AG10803 (cell line): ENCODE measurements at regions not wholly inside any gene's neighbourhood (a gene's known extent, or its start where the extent isn't known, plus 50 kb on each side); places are given as distances from the start of the nearest gene placed in this dataset.

Experiments
- DNase-seq: peaks from one replicate; pipeline ENCODE4 v3.0.0; 2010; ENCODE audit warnings: low read depth
- H3K4me3 ChIP-seq: 2 replicates; pipeline ENCODE4 v1.5.1; 2011; ENCODE audit warnings: mild to moderate bottlenecking, low read length, control low read depth
- CTCF ChIP-seq: conservative IDR thresholded peaks from 2 replicates; pipeline ENCODE4 v1.5.1; 2011; ENCODE audit warnings: mild to moderate bottlenecking, low read length, control low read depth, inconsistent platforms

- no peak overlapping the region for H3K4me3 ChIP-seq
- TF ChIP-seq CTCF: no peak
- no peak for DNase-seq
Observed at GRCh38 chr9:82382887-82383616, 394.5 kb downstream of the SPATA31D1 start.

GRCh38 chr9:82385633-82386032, 397.1 kb downstream of the SPATA31D1 start:
- no peak for TF ChIP-seq CTCF
- no peak overlapping the region for H3K4me3 ChIP-seq
- no peak for DNase-seq

GRCh38 chr9:82397534-82397933, 409.0 kb downstream of the SPATA31D1 start:
- no peak for DNase-seq
- H3K4me3 ChIP-seq: no peak overlapping the region
- TF ChIP-seq CTCF: no peak

GRCh38 chr9:82404196-82404870, 415.8 kb downstream of the SPATA31D1 start:
- no peak for DNase-seq
- no peak for TF ChIP-seq CTCF
- H3K4me3 ChIP-seq: no peak overlapping the region

- TF ChIP-seq CTCF: no peak
- H3K4me3 ChIP-seq: no peak overlapping the region
- DNase-seq: no peak
Observed at GRCh38 chr9:82404881-82405280, 416.3 kb downstream of the SPATA31D1 start.

- H3K4me3 ChIP-seq: no peak overlapping the region
- no peak for DNase-seq
- TF ChIP-seq CTCF: no peak
Observed at GRCh38 chr9:82406456-82407085, 418.0 kb downstream of the SPATA31D1 start.

GRCh38 chr9:82410306-82410705, 421.7 kb downstream of the SPATA31D1 start:
- TF ChIP-seq CTCF: no peak
- no peak overlapping the region for H3K4me3 ChIP-seq
- DNase-seq: no peak
